GM19397 (cell line): ENCODE measurements at regions not wholly inside any gene's neighbourhood (a gene's known extent, or its start where the extent isn't known, plus 50 kb on each side); places are given as distances from the start of the nearest gene placed in this dataset.
"Not testable (repeated sequence)": the region's sequence is repeated elsewhere in the genome, so short reads cannot be mapped to it uniquely, and the experiment has no call there.

Experiments
- ATAC-seq: cut with Tn5 transposase; IDR thresholded peaks from one replicate; pipeline ENCODE4 v1.9.1; 2021; ENCODE audit warnings: mild to moderate bottlenecking, moderate library complexity; ENCODE audit not compliant: unreplicated experiment

- ATAC-seq: no peak
These were observed 509.1 kb downstream of the PCNX1 start for GRCh38 chr14:71416392-71416791.

DNA sequence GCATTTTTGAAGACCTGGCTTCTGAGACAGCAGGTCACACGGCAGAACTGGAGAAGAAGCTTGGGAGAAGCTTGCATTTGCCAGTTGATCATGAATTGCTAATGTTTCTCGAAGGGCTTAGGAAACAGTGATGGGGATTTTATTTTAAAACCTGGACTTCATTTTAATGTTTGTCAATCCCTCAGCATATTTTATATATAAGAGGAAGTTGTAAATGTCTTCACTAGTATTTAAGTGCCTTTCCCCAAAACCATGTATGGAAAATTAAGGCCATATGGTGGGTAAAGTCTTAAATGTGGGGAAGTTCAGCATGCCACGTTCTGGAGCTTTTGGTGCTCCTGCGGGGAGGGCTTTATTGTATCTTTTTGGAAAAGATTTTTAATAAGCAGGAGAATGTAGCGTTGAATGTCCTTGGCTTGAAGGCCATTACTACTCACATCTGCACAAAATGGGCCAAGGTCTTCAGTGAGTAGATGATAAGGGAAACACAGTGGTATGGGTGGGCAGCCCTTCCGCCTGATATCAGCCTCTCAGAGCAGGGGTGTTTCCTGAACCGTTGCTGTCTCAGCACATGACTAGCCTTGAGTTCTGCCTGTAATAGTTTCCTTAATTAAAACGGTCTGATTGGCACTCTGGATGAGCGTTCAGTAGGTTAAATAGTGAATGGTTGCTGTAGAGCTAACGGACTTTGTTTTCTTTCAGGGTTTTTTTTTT is 511.4 kb downstream of the PCNX1 start:
- ATAC-seq: no peak

GRCh38 chr14:71423481-71423880 is 508.7 kb upstream of the RGS6 start:
- ATAC-seq: no peak

DNA sequence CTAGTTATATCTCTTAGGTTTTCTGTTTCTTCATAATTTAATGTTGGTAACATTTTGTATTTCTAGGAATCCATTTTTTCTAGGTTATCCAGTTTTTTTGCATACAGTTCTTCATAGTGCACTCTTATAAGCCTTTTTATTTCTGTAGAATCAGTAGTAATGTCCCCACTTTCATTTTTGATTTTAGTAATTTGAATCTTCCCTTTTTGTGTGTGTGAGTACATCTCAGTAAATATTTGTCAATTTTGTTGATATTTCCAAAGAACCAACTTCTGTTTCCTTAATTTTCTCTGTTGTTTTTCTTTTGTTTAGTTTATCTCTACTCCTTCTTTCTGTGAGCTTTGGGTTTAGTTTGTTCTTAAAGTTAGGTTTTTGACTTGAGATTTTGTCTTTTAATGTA is 507.3 kb upstream of the RGS6 start:
- no peak for ATAC-seq

- no peak for ATAC-seq
These were observed 506.2 kb upstream of the RGS6 start for GRCh38 chr14:71426001-71426400.

- ATAC-seq: no peak
These were observed 502.3 kb upstream of the RGS6 start for GRCh38 chr14:71429902-71430301.

- no peak for ATAC-seq
These were observed 501.9 kb upstream of the RGS6 start for GRCh38 chr14:71430321-71430677.

DNA sequence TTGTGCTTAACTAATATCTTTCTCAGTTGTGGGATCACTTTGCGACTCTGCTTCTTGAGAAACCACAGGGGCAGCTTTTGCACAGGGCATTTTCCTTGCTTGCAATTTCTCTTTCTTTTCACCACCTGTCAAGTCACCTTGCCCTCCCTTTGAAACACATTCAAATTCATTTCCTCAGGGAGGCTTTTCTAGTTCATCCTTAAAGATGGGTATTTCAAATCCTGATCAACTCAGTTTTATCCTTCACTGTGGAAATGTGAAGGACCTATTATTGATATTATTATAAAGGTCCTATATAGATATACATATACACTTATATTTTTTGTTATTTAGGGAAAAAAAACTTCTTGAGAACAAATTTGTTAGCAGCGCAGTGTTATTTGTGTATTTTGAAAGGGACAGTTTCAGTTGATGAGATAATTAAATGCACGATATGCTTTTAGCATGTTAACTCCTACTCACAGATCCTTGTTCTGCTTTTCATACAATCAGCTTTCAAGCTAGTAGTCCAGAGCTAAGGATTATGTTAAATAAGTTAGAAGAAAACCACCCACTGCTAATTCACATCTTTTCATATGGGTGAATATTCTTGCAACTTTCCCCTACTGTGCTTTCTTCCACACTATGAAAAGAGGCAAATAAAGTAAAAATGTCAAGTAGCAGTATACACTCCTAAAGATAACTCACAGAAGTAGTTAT is 501.4 kb upstream of the RGS6 start:
- ATAC-seq: no peak

DNA sequence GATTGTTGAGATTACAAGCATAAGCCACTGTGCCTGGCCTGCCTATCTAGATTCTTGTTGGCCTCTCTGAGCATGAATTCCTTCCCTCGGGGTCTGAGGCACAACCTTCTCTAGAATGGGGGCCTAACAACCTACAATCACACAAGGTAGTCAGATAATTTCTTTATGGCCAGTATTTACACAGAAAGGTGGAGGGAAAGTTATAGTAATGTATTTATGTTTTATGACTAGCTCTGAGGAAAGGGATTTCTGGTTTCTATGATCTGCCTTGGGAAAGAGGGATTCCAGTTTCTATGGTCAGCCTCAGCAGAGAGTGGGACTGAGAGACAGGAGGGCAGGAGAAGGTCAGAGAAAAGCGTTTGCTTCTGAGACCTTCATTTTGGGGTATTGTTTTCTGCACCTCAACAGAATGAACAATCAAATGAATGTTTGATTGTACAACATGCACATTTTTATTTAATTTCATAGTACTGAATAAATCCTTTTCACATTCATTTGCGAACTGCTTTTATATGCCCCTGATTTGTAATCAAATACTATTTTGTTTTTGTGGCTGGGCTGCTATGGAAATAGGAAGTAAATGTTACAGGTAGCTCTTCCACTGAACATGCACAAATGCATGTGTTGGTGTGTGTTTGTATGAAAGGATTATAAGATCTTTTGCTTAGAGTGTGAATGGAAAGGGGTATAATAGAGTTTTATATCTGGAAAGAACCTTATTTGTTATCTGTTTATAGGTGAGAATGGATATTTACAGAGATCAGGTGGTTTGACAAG is 499.7 kb upstream of the RGS6 start:
- no peak for ATAC-seq

GRCh38 chr14:71433303-71433702 is 498.9 kb upstream of the RGS6 start:
- no peak for ATAC-seq

DNA sequence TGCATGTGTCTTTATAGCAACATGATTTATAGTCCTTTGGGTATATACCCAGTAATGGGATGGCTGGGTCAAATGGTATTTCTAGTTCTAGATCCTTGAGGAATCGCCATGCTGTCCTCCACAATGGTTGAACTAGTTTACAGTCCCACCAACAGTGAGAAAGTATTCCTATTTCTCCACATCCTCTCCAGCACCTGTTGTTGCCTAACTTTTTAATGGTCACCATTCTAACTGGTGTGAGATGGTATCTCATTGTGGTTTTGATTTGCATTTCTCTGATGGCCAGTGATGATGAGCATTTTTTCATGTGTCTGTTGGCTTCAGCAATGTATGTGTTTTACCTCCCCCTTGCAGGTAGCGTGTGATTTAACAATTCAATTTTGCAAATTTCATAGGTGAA is 496.6 kb upstream of the RGS6 start:
- not testable (repeated sequence) for ATAC-seq

- ATAC-seq: no peak
These were observed 494.4 kb upstream of the RGS6 start for GRCh38 chr14:71437870-71438269.

DNA sequence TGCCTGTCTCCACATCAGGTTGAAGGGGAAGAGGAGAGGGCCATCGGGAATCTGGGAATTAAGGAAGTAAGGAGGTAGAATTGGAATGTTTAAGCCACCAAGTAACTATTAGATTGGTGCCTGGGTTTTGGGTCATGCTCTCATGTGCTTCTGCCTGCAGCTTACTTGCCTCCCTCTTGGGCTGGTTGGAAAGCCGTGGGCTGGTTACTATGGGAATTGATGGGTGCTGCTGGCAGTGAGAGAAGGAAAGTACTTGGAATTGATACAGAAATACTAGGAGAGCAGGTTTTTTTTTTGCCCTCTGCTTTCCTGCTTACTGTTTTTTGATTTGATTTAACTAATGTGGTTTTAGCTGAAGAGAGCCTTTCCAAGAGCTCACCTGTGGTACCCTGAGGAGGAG is 493.5 kb upstream of the RGS6 start:
- ATAC-seq: no peak

- no peak for ATAC-seq
These were observed 491.1 kb upstream of the RGS6 start for GRCh38 chr14:71441126-71441525.

DNA sequence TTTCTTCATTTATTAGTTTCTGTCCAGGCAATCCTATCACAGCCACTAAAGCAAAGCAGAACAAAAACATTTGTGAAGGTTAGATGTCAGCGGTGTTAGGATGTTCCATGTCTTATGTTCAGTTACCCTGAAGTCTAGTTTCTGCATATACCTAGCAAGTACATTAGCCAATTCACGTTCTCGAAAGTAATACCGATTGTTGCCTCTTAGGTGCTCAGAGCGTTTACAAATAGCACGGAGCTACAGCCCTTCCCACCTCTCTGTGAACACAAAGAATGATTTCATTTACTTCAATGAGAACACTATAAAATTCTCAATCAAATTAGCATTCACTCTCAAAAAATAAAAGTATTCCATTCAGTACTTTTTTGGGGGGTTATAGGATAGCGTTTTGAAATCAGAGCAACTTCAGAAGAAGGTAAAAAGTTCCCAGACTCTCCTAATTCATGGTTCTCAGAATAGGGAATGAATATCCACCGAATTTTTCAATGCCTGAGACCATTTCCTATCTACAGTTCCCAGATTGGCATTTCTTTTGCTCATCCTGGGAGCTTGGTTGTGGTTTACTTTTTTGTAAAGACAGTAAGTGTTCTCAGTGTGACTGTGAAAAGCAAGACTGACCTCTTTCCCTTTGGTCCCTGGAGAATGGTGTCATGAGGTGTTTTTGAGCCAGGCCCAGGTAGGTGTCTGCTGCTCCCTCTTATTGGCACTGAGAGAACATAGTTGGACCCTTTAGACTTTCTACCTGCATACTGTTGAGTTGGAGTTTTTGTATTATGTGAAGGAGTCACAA is 488.0 kb upstream of the RGS6 start:
- no peak for ATAC-seq

- no peak for ATAC-seq
These were observed 483.6 kb upstream of the RGS6 start for GRCh38 chr14:71448431-71449315.

DNA sequence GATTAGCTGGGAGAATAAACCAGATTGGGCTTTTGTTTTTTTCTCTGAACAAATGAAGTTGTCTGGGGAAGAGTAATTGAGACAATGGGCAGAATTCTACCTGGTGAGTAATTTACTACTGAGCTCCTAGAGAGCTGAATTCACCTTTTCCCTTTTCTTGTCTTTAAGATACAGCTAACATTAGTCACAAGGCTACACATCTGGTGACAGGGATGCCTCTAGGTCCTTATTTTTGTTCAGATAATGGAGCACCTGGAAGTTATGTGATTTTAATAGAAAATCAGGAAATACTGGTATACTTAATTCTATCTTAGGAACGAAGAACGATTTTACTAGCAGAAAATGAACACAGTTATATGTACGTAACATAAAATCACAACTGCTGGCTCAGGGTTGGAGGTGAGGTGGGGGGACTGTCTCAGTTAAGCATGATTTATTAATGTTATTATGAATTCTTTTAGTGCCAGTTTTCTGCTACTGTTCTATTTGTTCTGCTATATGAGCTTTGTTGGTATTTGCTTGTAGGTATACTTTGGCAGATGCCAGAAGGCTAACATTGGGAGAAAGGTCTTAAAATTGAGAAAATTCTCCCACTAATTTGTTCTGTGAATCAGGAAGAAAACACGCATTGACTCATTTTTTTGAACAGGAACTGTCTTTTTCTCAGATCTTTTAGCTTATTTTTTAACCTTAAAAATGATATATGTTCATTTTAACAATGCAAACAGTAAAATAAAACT is 482.7 kb upstream of the RGS6 start:
- ATAC-seq: no peak

- no peak for ATAC-seq
These were observed 480.7 kb upstream of the RGS6 start for GRCh38 chr14:71451501-71451900.

GRCh38 chr14:71452539-71452938 is 479.7 kb upstream of the RGS6 start:
- no peak for ATAC-seq

- ATAC-seq: no peak
These were observed 479.2 kb upstream of the RGS6 start for GRCh38 chr14:71452987-71453386.
